ENCODE measurements at regions not wholly inside any gene's neighbourhood (a gene's known extent, or its start where the extent isn't known, plus 50 kb on each side); places are given as distances from the start of the nearest gene placed in this dataset.

GRCh38 chr11:116605543-116606459, 167.0 kb downstream of the BUD13 start:
- TF ChIP-seq, protein P1, sequence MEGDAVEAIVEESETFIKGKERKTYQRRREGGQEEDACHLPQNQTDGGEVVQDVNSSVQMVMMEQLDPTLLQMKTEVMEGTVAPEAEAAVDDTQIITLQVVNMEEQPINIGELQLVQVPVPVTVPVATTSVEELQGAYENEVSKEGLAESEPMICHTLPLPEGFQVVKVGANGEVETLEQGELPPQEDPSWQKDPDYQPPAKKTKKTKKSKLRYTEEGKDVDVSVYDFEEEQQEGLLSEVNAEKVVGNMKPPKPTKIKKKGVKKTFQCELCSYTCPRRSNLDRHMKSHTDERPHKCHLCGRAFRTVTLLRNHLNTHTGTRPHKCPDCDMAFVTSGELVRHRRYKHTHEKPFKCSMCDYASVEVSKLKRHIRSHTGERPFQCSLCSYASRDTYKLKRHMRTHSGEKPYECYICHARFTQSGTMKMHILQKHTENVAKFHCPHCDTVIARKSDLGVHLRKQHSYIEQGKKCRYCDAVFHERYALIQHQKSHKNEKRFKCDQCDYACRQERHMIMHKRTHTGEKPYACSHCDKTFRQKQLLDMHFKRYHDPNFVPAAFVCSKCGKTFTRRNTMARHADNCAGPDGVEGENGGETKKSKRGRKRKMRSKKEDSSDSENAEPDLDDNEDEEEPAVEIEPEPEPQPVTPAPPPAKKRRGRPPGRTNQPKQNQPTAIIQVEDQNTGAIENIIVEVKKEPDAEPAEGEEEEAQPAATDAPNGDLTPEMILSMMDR (IDR thresholded peaks at IDR 0.05) = peak; percentile 34
- no peak for TF ChIP-seq ZFX (IDR thresholded peaks at IDR 0.05; ENCODE audit: borderline replicate concordance)

Data from 22Rv1 (cell line).